ENCODE measurements at regions not wholly inside any gene's neighbourhood (a gene's known extent, or its start where the extent isn't known, plus 50 kb on each side); places are given as distances from the start of the nearest gene placed in this dataset.
"Not testable (repeated sequence)": the region's sequence is repeated elsewhere in the genome, so short reads cannot be mapped to it uniquely, and the experiment has no call there.

GRCh38 chr10:63003816-63004453 lies 129.2 kb upstream of the NRBF2 start:
- no peak for DNase-seq (ENCODE audit: low read depth)

DNA sequence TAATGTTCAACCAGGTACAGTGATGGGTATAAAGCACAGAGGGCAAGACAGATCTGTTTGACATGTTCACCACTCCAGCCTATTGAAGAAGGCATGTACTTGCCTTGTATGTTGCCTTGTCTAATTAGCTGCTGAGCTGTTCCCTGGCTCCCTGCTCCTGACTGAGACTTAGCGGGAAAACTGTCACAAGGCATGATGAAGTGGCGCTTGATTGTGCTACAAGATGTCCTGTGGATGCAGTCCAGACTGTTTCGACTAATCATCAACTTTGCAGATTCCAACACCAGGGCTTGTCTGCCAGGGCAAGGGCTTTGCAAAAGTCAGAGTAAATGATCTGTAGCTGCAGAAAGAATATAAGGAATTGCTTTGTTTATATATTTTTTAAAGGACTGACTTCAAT lies 136.2 kb upstream of the NRBF2 start:
- DNase-seq (ENCODE audit: low read depth): no peak

GRCh38 chr10:62996516-62996915 lies 136.6 kb upstream of the NRBF2 start:
- no peak for DNase-seq (ENCODE audit: low read depth)

GRCh38 chr10:62993121-62993520 lies 140.0 kb upstream of the NRBF2 start:
- DNase-seq (ENCODE audit: low read depth): peak; percentile 65

DNA sequence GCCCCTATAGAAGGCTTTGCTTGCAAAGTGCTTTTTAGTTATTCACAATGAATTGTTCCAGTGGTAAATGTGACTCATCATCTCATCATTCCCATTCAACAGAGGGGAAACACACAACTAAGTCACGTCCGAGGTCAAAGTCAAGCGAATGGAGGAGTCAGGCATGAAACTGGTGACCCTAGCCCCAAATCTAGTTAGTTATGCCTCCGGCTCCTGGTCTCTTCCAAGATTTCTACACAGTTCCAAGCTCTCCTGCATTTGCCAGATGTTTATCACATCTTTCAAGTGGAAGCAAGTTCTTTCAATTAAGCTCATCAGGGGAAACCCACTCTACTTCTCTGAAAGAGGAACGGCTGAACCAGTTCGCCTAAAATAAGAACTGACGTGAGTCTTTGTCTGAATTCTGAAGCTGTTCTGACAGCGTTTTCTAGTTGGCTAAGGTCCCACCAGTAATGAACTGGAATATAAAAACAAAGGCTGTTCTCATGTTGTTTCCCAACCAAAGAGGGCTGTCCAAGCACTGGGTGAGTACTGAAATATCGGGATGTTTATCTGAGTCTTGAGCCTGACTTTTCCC lies 140.9 kb upstream of the NRBF2 start:
- DNase-seq (ENCODE audit: low read depth): peak; percentile 85

DNA sequence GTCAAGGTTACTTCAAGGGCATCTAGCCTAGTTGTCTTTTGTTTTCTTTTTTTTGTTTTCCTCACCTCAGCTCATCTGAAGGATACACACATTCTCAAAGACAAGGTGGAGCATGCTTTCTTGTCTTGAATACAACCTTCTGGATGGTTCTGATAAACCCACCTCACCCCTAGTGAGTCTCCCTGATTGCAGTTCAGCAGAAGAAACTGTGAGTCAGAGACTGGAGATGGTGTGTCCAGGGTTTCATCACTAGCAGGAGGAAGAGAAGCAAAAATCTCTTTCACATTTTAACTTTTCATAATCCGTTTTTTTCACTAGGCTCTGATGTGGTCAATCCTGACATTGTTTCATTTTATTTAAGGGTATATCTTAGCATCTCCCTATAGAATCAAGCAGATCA lies 143.0 kb upstream of the NRBF2 start:
- DNase-seq (ENCODE audit: low read depth): peak; percentile 17

DNA sequence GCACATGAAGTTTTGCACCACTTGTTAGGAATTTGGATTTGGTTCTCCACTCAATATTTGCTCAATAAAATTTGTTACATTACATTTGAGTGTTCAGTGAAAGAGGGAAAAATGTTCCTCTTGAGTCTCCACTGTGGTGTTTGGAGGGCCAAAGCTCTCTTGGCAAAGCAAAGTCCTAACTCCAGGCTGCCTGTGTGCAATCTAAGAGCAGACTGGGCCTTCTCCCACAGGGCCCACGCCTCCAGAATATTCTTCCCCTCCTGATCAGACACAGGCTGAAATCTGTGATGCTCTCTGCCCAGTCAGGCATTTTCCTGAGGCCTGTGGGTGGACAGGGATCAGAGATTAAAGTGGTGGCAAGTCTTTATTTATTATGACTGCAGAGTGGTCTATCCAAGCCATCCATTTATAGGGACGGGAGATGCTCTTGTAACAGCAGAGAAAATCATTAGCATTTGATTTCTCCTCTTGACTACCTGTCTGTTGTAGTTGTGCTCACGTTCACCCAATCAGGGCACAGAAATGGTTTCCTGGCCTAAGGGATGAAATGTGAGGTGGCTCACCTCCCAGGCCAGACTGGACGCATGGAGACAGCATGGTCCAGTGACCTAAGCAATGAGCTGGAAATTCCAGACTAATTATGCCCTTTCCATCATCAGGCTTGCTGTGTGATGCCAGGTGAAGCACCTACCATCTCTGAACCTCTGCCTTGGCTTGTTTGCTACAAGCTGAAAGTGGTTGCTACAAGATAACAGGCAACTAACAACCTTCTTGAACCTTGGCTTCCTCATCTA lies 147.1 kb upstream of the NRBF2 start:
- DNase-seq (ENCODE audit: low read depth): no peak

GRCh38 chr10:62981096-62981495 lies 152.0 kb upstream of the NRBF2 start:
- no peak for DNase-seq (ENCODE audit: low read depth)

DNA sequence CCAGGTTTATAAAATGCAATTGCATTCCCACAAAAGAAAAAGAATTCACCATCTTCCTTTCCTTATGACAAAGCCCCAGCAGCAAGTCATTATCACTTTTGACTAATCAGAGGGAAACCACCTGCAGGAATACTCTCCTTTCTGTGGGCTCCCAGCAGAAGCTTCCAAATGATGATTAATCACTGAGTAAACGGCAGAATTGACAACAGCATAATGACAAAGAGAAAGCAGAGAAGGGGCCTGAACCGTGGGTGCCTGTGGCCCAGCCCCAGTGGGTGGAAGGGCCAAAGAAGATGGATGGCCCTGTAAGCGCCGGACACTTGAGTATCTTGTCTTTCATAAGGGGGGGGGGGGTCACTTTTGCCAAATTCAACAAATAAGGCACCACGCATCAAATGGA lies 152.4 kb upstream of the NRBF2 start:
- DNase-seq (ENCODE audit: low read depth): peak; percentile 29

- DNase-seq (ENCODE audit: low read depth): no peak
These were observed 153.2 kb upstream of the NRBF2 start for GRCh38 chr10:62979921-62980320.

DNA sequence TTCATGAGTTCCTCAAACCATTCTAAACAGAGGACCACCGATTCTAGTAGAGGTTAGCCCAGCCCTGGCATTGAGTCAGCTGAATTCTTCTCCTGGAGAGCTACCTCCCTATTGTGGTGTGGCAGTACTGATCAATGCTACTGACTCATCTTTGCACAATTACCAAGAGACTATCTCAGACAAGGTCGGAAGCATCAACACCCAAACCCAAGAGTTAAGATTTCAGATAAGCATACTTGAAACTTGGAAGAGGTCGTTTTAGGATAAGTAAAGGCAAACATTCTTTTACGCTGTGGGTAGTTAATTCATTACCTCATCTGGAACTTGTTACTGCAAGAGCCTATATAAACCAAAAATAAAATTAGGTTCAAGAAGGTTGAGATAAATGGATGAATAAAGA lies 154.6 kb upstream of the NRBF2 start:
- DNase-seq (ENCODE audit: low read depth): peak; percentile 25

DNA sequence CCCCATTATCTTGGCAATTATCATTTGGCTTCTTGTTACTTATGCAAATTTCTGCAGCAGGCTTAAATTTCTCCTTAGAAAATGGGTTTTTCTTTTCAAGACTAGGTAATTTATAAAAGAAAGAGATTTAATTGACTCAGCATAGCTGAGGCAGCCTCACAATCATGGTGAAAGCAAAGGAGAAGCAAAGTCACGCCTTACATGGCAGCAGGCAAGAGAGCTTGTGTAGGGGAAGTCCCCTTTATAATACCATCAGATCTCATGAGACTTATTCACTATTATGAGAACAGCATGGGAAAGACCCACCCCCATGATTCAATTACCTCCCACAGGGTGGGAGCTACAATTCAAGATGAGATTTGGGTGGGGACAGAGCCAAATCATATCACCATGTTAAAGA lies 158.3 kb upstream of the NRBF2 start:
- not testable (repeated sequence) for DNase-seq (ENCODE audit: low read depth)

GRCh38 chr10:62972103-62972502 lies 155.9 kb upstream of the EGR2 start:
- DNase-seq (ENCODE audit: low read depth): peak; percentile 11

DNA sequence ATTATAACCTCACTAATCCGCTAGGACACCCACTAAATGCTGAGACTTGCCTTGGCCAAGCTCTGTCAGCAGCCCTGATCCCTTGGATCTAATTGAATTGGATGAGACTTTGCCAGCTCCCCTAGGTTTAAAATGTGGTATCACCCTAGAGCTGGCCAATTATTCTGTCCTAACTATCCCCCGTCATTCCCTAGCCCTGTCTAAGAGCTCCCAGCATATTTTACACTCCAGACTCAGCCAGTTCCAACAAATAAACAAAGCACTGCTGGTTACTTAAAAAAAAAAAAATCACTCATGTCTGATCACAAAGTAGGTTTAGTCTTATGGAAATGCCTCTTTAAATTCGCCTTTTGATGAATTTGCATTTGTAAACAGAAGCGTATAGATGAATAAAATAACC lies 147.9 kb upstream of the EGR2 start:
- DNase-seq (ENCODE audit: low read depth): no peak

DNA sequence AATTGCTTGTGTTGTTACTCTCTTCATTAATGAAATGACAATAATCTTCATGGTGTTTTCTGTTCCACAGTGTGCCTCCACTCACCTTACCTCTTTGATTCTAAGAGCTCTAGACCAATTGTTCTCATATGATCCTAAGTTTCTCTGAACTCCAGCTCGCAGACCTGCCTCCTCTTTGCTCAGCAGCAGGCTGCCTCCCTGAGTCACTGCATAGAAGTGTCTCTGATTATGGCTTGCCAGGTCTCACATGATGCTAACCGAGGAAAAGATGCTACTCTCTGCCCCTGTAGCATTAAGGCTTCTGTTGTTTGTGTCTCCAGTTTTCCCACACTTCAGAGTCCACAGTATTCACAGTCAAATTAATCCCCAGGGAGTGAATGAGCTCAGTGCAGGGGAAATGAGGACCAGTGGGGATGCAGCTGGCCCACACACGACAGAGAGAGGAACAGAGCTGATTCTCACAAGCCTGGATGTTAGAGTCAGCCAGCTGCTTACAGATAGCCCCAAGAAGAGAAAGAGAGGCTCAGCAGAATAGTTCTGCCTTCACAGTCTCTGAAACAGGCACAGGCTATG lies 145.9 kb upstream of the EGR2 start:
- DNase-seq (ENCODE audit: low read depth): no peak

GRCh38 chr10:62960416-62960815 lies 144.2 kb upstream of the EGR2 start:
- DNase-seq (ENCODE audit: low read depth): no peak

GRCh38 chr10:62959553-62959952 lies 143.4 kb upstream of the EGR2 start:
- DNase-seq (ENCODE audit: low read depth): peak; percentile 10

- DNase-seq (ENCODE audit: low read depth): no peak
These were observed 142.8 kb upstream of the EGR2 start for GRCh38 chr10:62958980-62959379.

- no peak for DNase-seq (ENCODE audit: low read depth)
These were observed 130.1 kb upstream of the EGR2 start for GRCh38 chr10:62946278-62946677.

DNA sequence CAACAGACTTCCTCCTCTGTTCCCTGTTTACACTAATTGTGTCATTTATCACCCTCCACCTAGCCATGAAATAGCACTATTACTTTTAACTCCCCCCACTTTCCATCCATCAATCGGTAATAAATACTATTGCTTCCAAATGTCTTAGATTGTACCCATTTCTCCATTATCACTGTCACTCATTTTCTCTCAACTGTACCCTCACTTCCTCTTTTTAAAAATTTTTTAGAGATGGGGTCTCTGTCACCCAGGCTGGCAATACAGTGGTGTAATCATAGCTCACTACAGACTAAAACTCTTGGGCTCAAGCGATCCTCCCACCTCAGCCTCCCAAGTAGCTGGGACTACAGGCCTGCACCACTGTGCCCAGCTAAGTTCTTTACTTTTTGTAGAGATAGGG lies 123.5 kb upstream of the EGR2 start:
- no peak for DNase-seq (ENCODE audit: low read depth)

DNA sequence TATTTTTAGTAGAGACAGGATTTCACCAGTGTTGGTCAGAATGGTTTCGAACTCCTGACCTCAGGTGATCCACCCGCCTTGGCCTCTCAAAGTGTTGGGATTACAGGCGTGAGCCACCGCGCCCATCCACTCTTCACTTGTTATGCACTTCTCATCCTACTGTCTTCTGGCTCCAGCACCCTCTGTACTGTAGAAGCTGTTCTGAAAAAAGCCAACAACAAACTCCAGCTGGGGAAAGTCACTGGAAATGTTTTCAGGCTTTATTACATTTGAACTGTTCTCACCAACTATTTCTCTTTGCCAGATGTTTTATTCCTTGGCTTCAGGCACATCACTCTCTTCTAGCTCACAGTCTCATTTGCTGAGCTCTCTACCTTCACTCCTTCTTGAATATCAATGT lies 122.5 kb upstream of the EGR2 start:
- no peak for DNase-seq (ENCODE audit: low read depth)

DNA sequence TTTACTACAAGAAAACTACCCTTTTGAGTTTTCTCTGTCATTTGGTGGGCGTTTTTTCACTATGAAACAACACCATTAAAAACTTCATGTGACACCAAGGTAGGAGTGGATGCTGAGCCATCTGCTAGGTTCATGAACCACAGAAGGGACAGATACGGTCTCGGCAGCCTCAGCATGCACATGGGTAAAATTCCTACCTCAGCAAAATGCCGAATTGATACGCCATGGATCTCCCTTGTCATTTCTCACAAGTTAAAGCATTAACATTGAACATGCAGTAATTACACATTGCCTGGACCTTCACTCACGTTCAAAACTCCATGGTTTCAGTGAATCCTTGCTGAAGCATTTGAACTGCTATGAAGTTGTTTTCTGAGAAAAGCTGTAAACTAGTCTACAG lies 121.5 kb upstream of the EGR2 start:
- DNase-seq (ENCODE audit: low read depth): no peak

DNA sequence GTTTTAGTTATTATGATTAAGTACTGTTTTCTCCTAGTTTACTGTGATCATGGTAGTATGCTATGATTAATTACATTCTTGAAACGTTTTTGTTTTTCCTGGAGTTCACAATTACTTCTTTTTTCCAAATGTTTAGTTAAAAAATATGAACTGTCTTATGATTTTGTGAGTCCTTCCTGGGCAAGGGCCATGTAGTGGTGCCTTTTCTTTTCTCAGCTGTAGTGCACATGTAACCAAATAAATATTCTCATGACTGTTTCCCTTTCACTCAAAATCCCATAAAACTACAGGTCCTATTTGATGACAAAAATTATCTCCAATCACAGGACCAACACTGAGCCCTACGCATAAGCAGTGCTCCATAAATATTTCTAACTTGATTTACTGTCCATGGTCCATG lies 118.9 kb upstream of the EGR2 start:
- no peak for DNase-seq (ENCODE audit: low read depth)
